ENCODE measurements at regions not wholly inside any gene's neighbourhood (a gene's known extent, or its start where the extent isn't known, plus 50 kb on each side); places are given as distances from the start of the nearest gene placed in this dataset.

DNA sequence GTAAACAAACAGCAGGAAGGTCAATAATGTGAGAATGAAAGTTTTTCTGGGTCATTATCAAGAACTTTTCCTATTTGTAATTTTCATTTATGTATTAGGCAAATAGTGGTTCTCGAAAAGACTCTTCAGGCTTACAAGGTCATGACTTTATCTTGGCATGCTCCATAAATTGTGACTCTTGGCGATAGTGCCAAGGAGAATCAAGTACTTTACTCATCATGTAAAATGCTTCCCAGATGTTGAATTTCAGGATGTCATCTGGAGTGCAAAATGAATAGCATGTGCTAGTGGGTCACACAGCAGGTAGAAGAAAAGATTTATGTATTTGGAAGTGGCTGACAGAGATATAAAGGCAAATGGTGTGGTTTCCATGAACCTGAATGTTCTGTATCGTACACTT is 1492.7 kb upstream of the PCDH20 start:
- H3K27me3 ChIP-seq (ENCODE audit: control insufficient read depth, insufficient read depth, low read length) = no peaks in the 10 kb centered on the region
- no peak overlapping the region for H3K4me3 ChIP-seq (ENCODE audit: low read length)
- peak; percentile 21 for DNase-seq
- H3K9me3 ChIP-seq (replicated peaks; ENCODE audit: control insufficient read depth, low read depth, low read length) = no peaks in the 10 kb centered on the region
- H3K36me3 ChIP-seq (ENCODE audit: control insufficient read depth, insufficient read depth, low read length) = no peaks in the 10 kb centered on the region
- no peak overlapping the region for H3K27ac ChIP-seq (ENCODE audit: low read length)
- WGBS (ENCODE audit: insufficient coverage) = no CpG with 5 or more reads among the region's 3 CpGs
- H3K4me1 ChIP-seq (ENCODE audit: control insufficient read depth, insufficient read depth, low read length) = no peaks in the 10 kb centered on the region

DNA sequence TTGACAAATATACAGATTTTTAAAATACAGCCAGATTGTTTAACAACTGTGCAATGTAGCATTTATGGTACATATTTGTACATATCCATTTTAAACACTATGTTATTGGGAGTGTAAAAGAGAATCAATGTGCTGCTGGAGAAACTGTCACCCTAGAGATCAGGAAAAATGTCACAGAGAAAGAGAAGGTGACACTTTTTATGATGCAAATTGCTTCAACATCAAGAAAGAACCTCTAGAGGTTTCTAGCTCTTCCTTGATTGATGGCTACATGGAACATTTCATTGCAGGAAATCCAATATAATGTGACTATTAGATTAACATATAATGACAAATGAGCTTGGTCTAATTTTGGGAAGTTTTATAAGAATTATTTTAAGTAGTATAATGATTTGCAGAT is 1491.2 kb upstream of the PCDH20 start:
- H3K9me3 ChIP-seq (replicated peaks; ENCODE audit: control insufficient read depth, low read depth, low read length) = no peaks in the 10 kb centered on the region
- H3K4me3 ChIP-seq (ENCODE audit: low read length) = no peak overlapping the region
- no peaks in the 10 kb centered on the region for H3K36me3 ChIP-seq (ENCODE audit: control insufficient read depth, insufficient read depth, low read length)
- H3K4me1 ChIP-seq (ENCODE audit: control insufficient read depth, insufficient read depth, low read length) = no peaks in the 10 kb centered on the region
- no peaks in the 10 kb centered on the region for H3K27me3 ChIP-seq (ENCODE audit: control insufficient read depth, insufficient read depth, low read length)
- H3K27ac ChIP-seq (ENCODE audit: low read length) = no peak overlapping the region
- no peak for DNase-seq

DNA sequence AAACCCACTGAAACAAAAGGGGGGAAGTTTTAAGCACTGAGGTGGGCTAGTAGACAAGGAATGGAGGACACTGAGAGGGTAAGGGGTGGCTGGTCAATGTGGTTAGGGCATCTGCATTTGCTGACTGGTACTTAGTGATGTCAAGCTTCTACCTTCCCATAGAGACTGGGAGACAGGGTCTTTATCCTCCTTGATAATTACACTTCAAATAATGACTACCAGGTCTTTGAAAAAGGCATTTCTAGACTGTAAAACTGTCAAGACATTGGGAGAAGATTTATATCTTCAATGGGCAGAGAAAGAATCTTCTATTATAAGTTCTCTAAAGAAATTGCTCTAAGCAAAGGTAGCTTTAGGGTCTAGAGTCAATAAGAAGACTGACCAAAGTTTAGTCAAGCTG is 1490.8 kb upstream of the PCDH20 start:
- Histone ChIP-seq H3K4me3 (ENCODE audit: low read length) (no peak overlapping the region), H3K4me1 (ENCODE audit: control insufficient read depth, insufficient read depth, low read length) (no peaks in the 10 kb centered on the region), H3K9me3 (replicated peaks; ENCODE audit: control insufficient read depth, low read depth, low read length) (no peaks in the 10 kb centered on the region), H3K36me3 (ENCODE audit: control insufficient read depth, insufficient read depth, low read length) (no peaks in the 10 kb centered on the region), H3K27me3 (ENCODE audit: control insufficient read depth, insufficient read depth, low read length) (no peaks in the 10 kb centered on the region), H3K27ac (ENCODE audit: low read length) (no peak overlapping the region)
- no peak for DNase-seq

DNA sequence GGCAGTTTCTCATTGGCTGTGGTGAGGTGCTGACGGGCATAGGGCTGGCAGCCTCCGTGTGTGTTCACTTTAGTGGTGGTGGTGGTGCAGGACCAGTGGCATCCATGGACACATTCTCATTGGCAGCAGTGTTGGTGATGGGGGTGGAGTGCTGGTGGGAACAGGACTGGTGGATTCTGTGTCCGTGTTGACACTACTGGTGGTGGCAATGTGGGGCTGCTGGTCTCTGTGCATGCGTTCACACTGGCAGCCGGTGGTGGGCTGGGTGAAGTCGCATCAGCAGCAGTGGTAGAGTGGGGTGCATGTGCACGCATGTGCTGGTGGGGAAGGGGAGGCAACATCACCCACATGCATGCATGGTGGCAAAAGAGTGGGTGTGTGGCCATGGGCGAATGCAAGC is 1471.4 kb upstream of the PCDH20 start:
- H3K4me3 ChIP-seq (ENCODE audit: low read length) = no peak overlapping the region
- no peaks in the 10 kb centered on the region for H3K27me3 ChIP-seq (ENCODE audit: control insufficient read depth, insufficient read depth, low read length)
- no peak for DNase-seq
- no peaks in the 10 kb centered on the region for H3K9me3 ChIP-seq (replicated peaks; ENCODE audit: control insufficient read depth, low read depth, low read length)
- H3K27ac ChIP-seq (ENCODE audit: low read length) = no peak overlapping the region
- no peaks in the 10 kb centered on the region for H3K36me3 ChIP-seq (ENCODE audit: control insufficient read depth, insufficient read depth, low read length)
- WGBS (ENCODE audit: insufficient coverage) = 97% methylated on average over 4 of the region's 8 CpGs
- no peaks in the 10 kb centered on the region for H3K4me1 ChIP-seq (ENCODE audit: control insufficient read depth, insufficient read depth, low read length)

DNA sequence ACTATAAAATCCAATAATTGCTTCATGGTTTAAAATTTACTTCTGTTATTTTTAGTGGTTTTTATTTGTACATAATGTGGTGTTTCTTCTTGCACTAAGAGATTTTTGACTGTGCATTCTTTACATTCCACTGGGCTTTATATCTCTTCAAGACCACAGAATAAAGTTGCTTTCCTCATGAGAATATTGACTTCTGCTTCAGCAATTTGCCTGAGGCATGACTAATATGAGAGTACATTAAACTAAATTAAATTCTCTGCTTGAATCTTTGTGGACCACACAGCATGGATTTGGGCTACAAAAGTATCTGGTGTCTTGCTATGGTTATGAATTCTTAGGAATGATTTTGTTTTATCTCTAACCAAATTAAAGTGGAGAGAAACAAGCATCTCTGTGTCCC is 1463.4 kb upstream of the PCDH20 start:
- no peaks in the 10 kb centered on the region for H3K27me3 ChIP-seq (ENCODE audit: control insufficient read depth, insufficient read depth, low read length)
- H3K4me3 ChIP-seq (ENCODE audit: low read length) = no peak overlapping the region
- H3K27ac ChIP-seq (ENCODE audit: low read length) = no peak overlapping the region
- H3K36me3 ChIP-seq (ENCODE audit: control insufficient read depth, insufficient read depth, low read length) = no peaks in the 10 kb centered on the region
- peaks cover 2% of the 10 kb centered on the region for H3K9me3 ChIP-seq (replicated peaks; ENCODE audit: control insufficient read depth, low read depth, low read length)
- peak; percentile 7 for DNase-seq
- H3K4me1 ChIP-seq (ENCODE audit: control insufficient read depth, insufficient read depth, low read length) = no peaks in the 10 kb centered on the region

DNA sequence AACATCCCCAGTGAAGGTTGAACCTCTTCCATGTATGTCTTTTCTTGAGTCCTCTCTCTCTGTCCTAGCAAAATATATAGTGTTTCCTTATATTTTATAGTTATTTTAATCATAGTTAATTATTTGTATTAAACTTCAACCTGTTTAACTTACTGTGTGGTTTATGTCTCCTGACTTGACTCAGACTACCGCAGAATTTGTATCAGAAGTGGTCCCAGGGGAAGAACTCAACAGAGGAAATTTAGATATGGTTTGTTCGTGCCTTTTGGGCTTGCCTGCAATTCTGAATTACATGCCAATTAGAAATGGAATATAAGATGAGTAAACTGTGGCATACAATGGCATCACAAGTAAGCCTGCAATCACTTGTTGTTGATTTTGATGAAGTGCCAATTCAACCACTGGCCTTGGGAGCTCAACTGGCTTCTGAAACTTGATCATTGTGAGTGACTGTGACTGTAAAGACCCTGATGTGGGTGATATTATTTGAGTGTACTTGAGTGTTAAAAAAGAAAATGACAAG is 1459.5 kb upstream of the PCDH20 start:
- no peak for DNase-seq

DNA sequence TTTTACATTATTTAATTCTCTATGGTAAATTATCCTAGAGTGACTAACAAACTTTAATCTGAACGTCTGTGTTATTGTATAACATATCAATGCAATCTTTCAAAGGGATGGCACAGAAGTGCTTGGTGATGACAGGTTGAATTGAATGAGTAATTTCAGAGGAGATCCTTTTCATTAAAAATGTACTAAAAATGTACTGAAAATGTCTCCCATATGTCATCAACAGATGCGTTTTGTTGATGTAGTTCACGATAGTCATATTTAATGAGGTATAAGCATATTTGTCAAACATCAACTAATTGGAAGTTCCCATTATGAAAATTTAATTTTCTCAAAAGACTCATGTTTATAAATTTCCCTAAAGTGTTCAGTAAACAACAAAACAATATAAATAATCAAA is 1434.7 kb upstream of the PCDH20 start:
- no peak for DNase-seq
- Histone ChIP-seq H3K27ac (ENCODE audit: low read length) (no peak overlapping the region), H3K27me3 (ENCODE audit: control insufficient read depth, insufficient read depth, low read length) (no peaks in the 10 kb centered on the region), H3K4me1 (ENCODE audit: control insufficient read depth, insufficient read depth, low read length) (no peaks in the 10 kb centered on the region), H3K36me3 (ENCODE audit: control insufficient read depth, insufficient read depth, low read length) (no peaks in the 10 kb centered on the region), H3K4me3 (ENCODE audit: low read length) (no peak overlapping the region), H3K9me3 (replicated peaks; ENCODE audit: control insufficient read depth, low read depth, low read length) (no peaks in the 10 kb centered on the region)
- WGBS (ENCODE audit: insufficient coverage) = no CpG with 5 or more reads among the region's 3 CpGs

More for the DNA sequence above, 1459.5 kb upstream of the PCDH20 start:
- no peaks in the 10 kb centered on the region for H3K27me3 ChIP-seq (ENCODE audit: control insufficient read depth, insufficient read depth, low read length)
- no peaks in the 10 kb centered on the region for H3K36me3 ChIP-seq (ENCODE audit: control insufficient read depth, insufficient read depth, low read length)
- H3K4me3 ChIP-seq (ENCODE audit: low read length) = no peak overlapping the region
- no peak overlapping the region for H3K27ac ChIP-seq (ENCODE audit: low read length)
- WGBS (ENCODE audit: insufficient coverage) = 60% methylated on average over 1 of the region's 2 CpGs
- H3K9me3 ChIP-seq (replicated peaks; ENCODE audit: control insufficient read depth, low read depth, low read length) = peaks cover 2% of the 10 kb centered on the region
- no peaks in the 10 kb centered on the region for H3K4me1 ChIP-seq (ENCODE audit: control insufficient read depth, insufficient read depth, low read length)

DNA sequence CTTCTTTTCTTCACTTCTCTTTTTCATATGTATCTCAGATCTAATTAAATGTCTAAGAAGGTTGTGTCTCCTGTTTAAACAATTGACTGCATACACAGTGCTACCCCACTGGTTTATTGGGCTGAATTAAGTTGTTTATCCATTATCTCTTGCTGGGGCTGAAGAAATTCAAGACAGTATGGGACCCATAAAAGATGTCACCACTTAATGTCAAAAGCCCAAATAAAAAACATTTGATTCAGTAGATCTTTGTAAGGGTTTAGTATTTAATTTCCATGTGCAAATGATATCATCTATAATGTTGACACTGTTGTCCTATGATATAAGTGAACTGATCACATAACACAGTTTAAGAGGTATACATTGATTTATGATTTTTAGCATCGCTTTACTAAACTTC is 1431.9 kb upstream of the PCDH20 start:
- Histone ChIP-seq H3K4me3 (ENCODE audit: low read length) (no peak overlapping the region), H3K27ac (ENCODE audit: low read length) (no peak overlapping the region), H3K36me3 (ENCODE audit: control insufficient read depth, insufficient read depth, low read length) (no peaks in the 10 kb centered on the region), H3K9me3 (replicated peaks; ENCODE audit: control insufficient read depth, low read depth, low read length) (no peaks in the 10 kb centered on the region), H3K27me3 (ENCODE audit: control insufficient read depth, insufficient read depth, low read length) (no peaks in the 10 kb centered on the region), H3K4me1 (ENCODE audit: control insufficient read depth, insufficient read depth, low read length) (no peaks in the 10 kb centered on the region)
- no peak for DNase-seq
- no CpG with 5 or more reads among the region's 1 CpG for WGBS (ENCODE audit: insufficient coverage)

DNA sequence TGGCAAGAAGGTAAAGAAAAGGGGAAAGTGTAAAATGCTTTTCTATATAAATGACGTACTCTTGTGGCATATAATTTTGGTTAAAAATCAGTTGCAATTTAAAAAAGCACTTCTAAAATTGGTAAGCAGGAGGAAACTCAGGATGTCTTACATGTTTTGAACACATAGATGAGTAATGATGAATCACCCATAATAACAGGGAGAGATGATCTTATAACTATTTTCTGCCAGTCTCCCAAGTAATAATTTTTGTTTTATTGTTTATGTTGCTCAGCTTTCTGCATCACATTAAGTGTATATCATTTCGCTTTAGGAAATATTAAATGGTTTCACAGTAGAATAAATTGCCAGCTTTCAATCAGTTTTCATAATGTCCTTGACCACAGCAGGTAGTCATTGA is 1430.7 kb upstream of the PCDH20 start:
- Histone ChIP-seq H3K4me3 (ENCODE audit: low read length) (no peak overlapping the region), H3K9me3 (replicated peaks; ENCODE audit: control insufficient read depth, low read depth, low read length) (no peaks in the 10 kb centered on the region), H3K4me1 (ENCODE audit: control insufficient read depth, insufficient read depth, low read length) (no peaks in the 10 kb centered on the region), H3K27ac (ENCODE audit: low read length) (no peak overlapping the region), H3K27me3 (ENCODE audit: control insufficient read depth, insufficient read depth, low read length) (no peaks in the 10 kb centered on the region), H3K36me3 (ENCODE audit: control insufficient read depth, insufficient read depth, low read length) (no peaks in the 10 kb centered on the region)
- no peak for DNase-seq
- no CpG with 5 or more reads among the region's 2 CpGs for WGBS (ENCODE audit: insufficient coverage)

DNA sequence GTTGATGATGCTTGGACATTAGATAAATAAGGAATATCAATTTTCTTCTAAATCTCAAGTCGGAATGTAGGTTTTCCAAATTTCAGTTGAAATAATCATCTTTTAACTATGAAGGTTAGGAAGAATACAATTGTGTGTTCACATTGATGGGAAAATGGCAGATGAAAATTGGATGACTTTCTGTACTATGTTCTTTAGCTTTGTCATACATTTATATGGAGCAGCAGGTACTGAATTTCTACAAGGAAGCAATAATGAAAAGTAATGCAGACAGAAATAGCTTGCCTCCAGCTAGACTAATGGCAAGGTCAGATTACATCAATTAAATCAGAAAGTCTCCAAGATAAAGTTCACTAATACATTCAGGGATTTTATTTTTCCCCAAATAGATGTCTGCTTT is 1423.7 kb upstream of the PCDH20 start:
- DNase-seq = no peak
- Histone ChIP-seq H3K4me1 (ENCODE audit: control insufficient read depth, insufficient read depth, low read length) (no peaks in the 10 kb centered on the region), H3K9me3 (replicated peaks; ENCODE audit: control insufficient read depth, low read depth, low read length) (no peaks in the 10 kb centered on the region), H3K4me3 (ENCODE audit: low read length) (no peak overlapping the region), H3K27me3 (ENCODE audit: control insufficient read depth, insufficient read depth, low read length) (no peaks in the 10 kb centered on the region), H3K36me3 (ENCODE audit: control insufficient read depth, insufficient read depth, low read length) (no peaks in the 10 kb centered on the region), H3K27ac (ENCODE audit: low read length) (no peak overlapping the region)
- no CpG with 5 or more reads among the region's 1 CpG for WGBS (ENCODE audit: insufficient coverage)

DNA sequence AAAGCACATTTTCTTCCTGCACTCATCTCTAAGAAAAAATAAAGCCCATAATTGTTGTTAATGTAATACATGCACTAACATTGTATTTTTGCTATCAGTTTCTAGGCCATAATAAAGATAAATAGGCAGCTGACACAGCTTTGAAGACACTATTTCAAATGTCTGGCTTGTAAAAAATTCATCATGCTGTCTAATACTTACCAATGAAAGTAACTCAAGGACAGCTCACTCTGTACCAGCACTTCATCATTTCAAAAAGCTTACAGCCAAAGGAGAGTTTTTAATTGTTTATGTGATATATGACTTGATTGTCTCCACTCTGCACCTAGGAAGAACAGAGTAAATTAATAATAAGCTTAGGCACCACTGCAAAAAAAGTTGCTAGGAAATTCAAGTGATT is 1423.3 kb upstream of the PCDH20 start:
- Histone ChIP-seq H3K36me3 (ENCODE audit: control insufficient read depth, insufficient read depth, low read length) (no peaks in the 10 kb centered on the region), H3K9me3 (replicated peaks; ENCODE audit: control insufficient read depth, low read depth, low read length) (no peaks in the 10 kb centered on the region), H3K4me3 (ENCODE audit: low read length) (no peak overlapping the region), H3K27ac (ENCODE audit: low read length) (no peak overlapping the region), H3K27me3 (ENCODE audit: control insufficient read depth, insufficient read depth, low read length) (no peaks in the 10 kb centered on the region), H3K4me1 (ENCODE audit: control insufficient read depth, insufficient read depth, low read length) (no peaks in the 10 kb centered on the region)
- DNase-seq = no peak
